Amniotic epithelial cell (primary cell): ENCODE measurements at regions not wholly inside any gene's neighbourhood (a gene's known extent, or its start where the extent isn't known, plus 50 kb on each side); places are given as distances from the start of the nearest gene placed in this dataset.
"Not testable (repeated sequence)": the region's sequence is repeated elsewhere in the genome, so short reads cannot be mapped to it uniquely, and the experiment has no call there.

ENCODE experiments used
- DNase-seq: peaks from one replicate; pipeline ENCODE4 v3.0.0-alpha.2; 2010; ENCODE audit warnings: low read depth

DNA sequence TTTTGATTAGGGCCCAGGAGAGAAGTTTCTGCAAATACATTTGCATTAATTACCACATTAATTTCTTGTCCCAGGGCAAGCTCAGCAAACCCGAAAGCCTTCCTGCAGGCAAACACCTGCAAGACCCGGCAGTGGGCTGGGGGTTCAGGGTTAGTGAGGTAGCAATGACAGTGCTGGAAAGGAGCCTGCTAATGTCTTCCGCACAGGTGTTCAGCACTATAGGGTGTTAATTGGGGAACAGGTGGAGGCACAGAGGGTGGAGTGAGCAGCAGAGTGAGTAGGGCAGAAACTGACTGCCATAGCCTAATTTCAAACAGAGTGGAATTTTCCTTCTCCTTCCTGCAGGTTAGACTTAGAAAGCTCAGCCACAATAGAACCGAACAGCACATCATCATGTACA is 50.9 kb upstream of the UBASH3B start:
- no peak for DNase-seq

DNA sequence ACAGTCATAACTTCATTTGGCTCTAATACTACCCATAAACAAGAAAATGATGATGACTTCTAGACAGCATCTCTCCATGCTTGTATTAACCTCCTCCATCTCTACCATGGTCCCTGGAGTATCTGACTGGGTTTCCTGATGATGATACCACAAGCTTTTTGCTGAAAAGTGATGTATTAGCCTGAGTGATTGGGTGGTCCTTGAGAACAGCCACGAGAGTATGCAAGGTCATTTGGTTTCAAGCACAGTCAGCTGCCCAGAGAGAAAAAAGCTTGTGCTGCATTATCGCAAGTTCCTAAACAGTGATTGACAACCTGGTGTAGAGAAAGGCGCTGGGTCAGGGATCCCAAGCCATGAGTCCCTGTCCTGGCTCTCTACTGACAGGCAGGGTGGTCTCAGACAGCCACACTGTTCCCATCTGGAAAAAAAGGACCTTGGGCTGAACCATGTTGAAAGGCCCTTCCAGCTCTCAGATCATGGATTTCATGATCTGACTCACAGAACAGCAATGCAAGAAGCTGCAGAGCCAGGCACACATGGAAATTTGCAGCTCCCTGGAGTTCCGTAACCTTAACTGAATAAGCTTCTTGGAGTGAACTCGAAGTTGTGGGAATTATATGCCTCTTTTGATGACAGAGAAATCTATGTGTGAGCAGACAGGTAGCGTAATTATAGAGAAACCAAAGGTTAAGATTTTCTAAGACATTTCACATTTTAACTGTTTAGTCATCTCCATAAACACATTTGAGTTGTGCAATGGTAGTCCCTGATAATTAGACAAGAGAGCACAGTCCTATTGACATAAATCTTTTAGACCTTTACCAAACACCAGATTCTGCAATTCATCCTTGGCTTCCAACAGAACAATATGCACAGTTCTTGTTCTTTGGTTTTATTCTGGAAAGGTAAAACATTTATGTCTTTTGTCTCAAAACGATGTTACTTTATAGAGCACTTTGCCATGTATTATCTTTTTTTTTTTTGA is 54.1 kb upstream of the UBASH3B start:
- DNase-seq, result peak; percentile 93

DNA sequence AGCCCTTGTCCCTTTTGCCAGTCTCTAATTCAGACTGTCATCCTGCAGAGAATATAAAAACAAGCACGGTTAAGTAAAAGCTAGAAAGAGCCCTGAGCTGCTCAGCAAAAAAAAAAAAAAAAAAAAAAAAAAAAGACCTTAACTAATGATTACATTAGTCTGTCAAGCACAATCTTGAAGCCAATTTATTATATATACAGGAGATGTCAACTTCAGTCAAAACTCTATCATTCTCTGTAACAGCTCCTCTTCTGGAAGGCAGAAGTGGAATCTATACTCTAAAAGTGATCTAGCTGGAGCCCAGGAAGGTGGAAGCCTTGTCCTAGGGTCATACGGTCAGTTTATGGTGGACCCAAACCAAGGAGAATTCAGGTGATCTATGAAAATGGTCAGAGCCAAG is 55.2 kb upstream of the UBASH3B start:
- no peak for DNase-seq

DNA sequence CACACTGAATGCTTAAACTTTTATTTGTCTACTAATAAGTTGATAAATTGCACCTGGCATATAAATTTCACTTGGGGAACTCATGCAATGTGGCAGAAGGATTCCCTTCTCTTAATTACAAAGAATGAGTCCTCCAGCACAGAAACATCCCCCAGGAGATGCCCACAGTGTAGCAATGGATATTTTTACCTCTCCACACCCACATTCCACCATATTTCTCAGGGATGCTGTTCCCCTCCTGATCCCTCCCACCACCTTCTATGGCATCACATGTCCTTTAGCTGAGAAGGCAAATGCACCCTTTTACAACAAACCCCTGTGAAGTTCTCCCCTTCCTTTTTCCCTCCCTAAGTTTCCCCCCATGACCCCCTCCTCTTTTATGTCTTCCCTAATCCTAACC is 56.1 kb upstream of the UBASH3B start:
- DNase-seq, result no peak

DNA sequence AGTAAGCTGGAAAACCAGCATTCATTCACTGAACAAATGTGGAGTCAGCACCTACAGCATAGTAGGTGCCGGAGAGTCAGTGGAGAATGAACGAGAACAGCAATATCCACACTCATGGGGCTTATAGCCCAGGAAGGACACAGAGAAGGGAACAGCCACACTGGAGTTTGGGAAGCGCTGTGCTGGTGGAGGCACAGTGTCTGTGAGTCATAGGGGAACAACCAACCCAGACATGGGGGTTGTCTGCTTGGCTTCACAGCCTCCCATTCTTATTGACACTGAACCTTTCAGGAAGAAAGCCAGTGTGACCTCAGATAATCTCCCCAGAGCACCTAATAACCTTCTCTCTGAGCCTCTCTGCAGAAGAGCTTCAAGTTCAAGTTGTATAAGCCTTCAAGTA is 56.6 kb upstream of the UBASH3B start:
- no peak for DNase-seq

DNA sequence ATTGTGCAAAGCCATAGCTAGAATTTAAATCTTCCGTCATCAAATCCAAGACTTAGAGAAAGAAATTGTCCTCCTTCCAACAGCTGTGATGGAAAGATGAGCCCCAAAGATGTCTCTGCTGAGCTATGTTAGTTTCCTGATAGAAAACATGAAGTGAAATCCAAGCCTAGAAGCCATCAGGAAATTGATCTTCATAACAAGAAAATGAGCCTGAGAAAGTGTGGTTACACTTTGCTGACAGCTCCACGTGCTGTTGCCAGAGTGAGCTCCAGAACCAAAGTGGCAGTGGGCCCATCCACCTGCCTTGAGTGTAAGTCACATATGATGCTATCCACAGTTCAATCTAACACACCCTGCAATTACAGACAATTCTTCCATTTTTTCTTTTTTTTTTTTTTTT is 58.0 kb upstream of the UBASH3B start:
- DNase-seq, result no peak

DNA sequence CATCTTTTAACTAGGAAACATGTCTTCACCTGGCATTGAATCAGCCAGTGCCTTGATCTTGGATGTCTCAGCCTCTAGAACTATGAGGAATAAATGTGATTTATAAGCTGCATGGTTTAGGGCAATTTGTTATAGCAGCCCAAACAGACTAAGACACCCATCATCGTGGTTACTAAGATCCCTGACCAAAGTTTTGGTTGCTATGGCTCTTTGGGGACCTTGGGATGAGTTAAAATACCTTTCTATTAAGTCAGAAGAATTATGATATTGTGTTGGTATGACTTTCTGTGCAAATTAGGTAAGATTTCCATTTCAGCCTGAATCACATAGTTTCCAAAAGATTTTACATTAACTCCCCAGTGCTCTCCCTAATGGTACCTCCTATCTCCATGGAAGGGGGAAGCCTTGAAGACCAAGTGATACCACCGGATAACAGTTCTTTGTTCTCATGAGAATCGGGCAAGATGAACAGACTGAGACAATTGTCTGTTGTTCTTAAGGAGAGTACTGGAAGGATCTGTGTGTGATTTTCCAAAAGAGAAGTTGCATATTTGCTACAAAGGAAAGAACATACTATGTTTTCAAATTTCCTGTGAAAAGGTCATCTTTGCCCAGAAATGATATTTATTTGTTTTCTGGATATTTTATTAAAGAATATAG is 60.4 kb upstream of the UBASH3B start:
- DNase-seq, result no peak

DNA sequence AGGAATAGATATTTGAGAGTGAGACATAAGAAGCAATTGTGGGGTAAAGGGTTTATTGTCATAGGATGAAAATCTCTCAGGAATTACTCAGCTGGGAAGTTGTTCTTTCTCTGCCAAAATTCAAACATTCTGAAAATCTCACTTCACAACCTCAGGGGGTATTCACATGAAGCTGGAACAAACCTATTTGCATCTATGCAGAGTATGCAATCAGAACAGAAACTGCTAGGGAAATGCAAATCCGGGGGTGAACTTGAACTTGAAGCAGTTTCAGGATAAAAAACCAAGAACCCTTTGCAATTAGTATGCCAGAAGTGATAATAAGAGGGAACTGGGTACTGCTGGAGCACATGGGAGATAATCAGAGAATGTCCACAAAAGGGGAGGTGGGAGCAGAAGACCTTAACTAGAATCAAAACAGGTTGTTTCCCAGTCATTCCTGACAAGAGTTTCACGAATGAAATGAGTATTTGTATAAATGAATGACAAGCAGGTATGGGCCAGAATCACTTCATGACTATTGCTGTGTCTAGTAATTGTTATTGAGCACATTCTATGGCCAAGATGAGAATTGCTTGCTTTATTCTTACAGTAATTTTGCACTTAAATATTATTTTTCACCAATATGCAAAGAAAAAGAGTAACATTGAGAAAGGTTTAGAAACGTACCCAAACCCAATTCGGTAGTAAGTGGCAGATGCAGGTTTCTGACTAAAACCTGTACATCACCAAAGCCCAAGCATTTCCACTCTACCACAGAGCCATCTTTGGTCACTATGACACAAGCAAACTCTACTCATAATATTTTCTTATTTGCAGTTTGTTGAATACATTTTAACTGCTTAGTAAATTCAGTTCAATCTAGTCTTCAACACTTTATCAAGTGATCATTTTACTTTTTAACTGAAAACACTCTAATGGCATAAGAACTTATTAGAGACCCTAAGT is 61.8 kb upstream of the UBASH3B start:
- no peak for DNase-seq

DNA sequence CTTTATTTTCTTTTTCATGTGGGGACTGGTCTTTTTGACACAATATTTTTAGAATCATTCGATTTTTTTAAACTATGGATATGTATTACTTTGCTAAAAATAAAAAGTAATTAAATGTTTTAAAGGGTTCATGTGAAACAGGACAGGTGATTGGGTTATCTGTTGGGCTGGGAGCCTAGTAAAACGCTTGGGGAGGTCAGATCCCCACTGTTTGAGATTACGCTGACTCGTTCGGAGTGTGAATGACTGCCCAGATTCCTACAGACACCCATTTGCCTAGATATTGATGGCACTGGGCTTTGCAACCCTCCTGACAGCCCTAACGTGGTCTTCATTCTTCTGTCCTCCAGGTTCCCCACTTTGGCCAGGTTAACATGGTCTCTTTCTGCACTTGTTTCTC is 62.9 kb upstream of the UBASH3B start:
- DNase-seq, result no peak

DNA sequence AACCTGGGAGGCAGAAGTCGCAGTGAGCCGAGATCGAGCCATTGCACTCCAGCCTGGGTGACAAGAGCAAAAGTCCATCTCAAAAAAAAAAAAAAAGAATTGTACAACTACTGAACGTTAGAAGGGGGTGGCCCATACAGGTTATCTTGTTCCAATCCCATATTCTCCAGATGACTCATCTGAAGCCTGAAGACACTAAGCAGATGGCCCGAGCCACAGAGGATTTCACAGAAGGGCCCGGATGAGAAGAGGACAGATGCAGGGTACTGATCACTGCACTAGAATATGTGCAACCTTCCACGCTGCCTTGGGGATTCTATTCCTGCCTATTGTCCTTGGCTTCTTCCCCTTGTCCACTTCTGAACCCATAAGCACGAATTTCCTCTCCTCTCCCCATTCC is 70.9 kb upstream of the UBASH3B start:
- peak; percentile 64 for DNase-seq

DNA sequence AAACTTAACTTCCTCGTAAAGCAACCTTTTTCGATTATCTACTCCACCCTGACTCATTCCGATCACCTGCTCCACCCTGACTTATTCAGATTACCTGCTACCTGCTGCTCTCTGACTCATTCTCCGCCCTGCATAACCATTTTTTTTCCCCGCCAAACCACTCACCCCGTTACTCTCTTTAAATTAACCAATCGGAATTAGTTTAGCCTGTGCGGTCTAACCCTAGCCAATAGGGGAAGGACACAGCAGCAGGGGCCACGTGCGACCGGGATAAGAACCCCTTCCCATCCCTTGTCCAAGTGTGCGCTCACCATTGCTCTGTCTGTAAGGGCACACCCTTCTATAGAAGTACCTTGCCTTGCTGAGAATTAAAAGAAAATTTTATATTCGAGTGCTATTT is 75.5 kb upstream of the UBASH3B start:
- DNase-seq, result not testable (repeated sequence)

DNA sequence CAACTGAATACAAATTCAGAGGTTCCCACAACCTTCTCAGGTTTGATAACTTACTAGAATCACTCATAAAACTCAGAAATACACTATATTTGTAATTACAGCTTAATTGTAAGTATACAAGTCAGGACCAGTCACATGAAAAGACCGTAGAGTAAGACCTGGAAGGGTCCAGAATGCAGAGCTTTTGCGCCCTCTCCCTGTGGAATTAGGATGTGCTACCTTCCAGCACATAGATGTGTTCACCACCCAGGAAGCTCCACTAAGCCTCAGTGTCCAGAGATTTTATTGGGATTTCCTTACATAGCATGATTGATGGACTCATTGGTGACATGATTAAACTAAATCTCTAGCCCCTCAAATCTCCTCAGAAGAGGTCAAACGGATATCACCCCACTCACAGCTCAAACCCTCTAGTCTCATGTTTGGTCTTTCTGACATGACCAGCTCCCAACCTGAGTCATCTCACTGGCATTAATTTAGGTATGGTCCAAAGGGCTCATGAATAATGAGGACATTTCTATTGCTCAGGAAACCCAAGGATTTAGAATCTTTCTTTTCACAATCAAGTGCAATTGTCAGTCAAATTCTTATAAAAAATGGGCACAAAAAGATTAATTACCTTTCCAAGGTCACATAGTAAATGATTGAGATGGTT is 77.2 kb upstream of the UBASH3B start:
- DNase-seq, result peak; percentile 18

DNA sequence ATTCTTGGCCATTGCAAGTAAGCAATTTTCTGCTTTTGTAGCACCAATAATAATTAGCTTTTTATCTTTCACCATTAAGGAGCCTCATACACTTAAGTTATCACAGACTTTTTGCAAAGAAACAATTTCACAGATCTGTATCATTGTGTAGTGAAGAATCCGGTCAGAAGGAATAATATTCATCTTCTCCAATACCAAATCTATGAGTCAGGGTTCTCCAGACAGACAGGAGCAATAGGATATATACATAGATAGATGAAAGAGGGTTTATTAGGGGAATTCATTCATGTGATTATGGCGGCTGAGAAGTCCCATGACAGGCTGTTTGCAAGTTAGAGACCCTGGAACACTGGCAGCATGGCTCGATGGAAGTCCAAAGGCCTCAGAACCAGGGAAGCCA is 82.9 kb upstream of the UBASH3B start:
- no peak for DNase-seq

DNA sequence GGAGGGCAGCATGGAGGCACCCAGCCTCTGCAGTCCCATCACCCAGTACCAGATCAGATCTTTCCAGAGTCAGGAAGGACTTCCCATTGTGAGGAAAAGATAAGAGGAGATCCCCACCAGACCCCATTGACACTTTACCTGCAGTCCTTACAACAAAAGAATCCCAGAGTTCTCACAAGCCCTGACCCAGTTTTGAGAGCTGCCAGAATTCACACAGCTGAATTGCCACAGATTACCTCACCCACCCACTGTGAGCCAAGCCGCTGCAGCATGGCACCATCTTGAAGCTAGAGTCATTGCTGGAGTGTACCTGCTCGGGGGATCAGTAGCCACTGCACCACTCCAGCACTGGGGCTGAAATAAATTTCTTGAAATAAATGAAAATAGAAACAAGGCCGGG is 91.8 kb upstream of the UBASH3B start:
- DNase-seq, result no peak

DNA sequence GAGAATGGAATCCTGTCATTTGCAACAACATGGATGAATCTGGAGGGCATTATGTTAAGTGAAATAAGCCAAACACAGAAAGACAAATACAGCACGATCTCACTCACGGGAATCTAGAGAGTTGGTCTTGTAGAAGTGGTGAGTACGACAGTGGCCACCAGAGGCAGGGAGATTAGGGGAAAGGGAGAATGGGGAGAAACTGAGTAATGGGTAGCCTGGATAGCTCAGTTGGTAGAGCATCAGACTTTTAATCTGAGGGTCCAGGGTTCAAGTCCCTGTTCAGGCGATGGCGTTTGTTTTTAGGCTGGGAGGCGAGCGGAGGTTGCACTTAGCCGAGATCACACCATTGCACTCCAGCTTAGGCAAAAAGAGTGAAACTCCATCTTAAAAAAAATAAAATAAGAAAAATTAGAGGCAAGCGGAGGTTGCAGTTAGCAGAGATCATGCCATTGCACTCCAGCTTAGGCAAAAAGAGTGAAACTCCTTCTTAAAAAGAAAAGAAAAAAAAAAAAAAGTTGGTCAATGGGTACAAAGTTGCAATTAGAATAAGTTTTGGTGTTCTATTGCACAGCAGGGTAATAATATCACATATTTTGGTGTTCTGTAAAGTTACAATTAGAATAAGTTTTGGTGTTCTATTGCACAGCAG is 95.7 kb upstream of the UBASH3B start:
- DNase-seq, result no peak

DNA sequence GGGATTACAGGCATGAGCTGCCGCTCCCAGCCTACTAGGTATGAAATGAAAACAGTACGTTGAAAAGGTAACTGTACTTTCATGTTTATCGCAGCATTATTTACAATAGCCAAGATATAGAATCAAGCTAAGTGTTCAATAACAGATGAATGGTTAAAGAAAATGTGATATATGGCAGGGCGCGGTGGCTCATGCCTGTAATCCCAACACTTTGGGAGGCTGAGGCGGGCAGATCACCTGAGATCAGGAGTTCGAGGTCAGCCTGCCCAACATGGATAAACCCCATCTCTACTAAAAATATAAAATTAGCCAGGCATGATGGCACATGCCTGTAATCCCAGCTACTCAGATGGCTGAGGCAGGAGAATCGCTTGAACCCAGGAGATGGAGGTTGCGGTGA is 96.3 kb upstream of the UBASH3B start:
- DNase-seq, result not testable (repeated sequence)

DNA sequence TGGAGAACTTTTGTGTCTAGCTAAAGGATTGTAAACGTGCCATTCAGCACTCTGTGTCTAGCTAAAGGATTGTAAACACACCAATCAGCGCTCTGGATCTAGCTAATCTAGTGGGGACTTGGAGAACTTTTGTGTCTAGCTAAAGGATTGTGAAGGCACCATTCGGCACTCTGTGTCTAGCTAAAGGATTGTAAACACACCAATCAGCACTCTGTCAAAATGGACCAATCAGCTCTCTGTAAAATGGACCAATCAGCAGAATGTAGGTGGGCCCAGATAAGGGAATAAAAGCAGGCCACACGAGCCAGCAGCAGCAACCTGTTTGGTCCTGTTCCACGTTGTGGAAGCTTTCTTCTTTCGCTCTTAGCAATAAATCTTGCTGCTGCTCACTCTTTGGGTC is 98.4 kb upstream of the UBASH3B start:
- DNase-seq, result not testable (repeated sequence)

DNA sequence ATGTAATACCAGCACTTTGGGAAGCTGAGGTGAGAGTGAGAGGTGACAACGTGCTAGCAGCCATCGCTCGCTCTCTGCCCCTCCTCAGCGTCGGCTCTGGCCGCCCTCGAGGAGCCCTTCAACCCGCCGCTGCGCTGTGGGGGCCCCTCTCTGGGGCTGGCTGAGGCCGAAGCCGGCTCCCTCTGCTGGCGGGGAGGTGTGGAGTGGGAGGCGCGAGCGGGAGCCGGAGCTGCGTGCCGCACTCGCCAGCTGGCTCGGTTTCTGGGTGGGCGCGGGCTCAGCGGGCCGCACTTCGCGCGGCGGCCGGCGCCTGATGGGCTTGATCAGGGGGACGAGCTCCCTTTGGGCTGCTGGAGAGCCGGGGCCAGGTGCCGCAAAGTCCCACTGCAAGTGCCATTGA is 98.9 kb upstream of the UBASH3B start:
- DNase-seq, result no peak

DNA sequence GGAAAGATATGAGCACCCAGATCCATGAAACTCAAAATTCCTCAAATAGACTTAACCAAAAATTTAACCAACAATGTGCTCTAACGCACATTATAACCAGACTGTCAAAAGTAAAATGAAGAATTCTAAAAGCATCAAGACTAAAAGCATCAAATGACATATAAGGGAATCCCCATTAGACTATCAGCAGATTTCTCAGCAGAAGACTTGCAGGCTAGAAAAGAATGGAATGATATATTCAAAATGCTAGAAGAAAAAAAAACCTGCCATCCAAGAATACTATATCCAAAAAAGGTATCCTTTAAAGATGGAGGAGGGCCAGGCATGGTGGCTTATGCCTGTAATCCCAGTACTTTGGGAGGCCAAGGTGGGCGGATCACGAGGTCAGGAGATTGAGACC is 117.5 kb upstream of the UBASH3B start:
- DNase-seq, result no peak

DNA sequence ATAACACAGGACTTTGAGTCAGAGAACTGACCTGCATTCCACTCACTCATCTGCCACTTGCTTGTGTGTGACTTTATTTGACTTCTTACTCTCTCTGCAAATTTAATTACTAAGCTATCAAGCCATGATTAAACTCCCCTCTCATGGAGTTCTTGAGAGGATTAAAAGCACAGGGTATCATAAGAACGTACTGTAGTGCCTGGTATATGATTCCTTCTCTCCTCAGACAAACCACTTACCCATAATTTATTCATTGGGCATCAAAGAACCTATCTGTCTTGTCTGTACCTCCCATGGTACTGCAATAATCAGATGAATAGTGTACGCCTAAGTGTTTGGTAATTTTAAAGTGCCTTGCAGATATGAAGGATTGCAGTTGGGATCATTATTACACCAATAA is 130.6 kb upstream of the UBASH3B start:
- DNase-seq, result no peak
